Right lobe of liver (tissue), 6 donors: ENCODE measurements at regions not wholly inside any gene's neighbourhood (a gene's known extent, or its start where the extent isn't known, plus 50 kb on each side); places are given as distances from the start of the nearest gene placed in this dataset.
"Not testable (repeated sequence)": the region's sequence is repeated elsewhere in the genome, so short reads cannot be mapped to it uniquely, and the experiment has no call there.

Source experiments
- ATAC-seq, 4 donors: fragments of 200-7000 bp; cut with Tn5 transposase; one replicate each; pipeline ENCODE4 v1.9.1; 2020; ENCODE audit warnings: mild to moderate bottlenecking in 4 of 4, moderate library complexity in 4 of 4
- DNase-seq, 3 donors: peaks; one replicate each; pipeline ENCODE4 v3.0.0-alpha.2; 2020
- H3K27ac ChIP-seq, 3 donors: fragments of 200-600 bp; one replicate each; pipeline ENCODE4 v1.8.0; 2022
- H3K27me3 ChIP-seq, 2 donors: fragments of 200-600 bp; one replicate each; pipeline ENCODE4 v1.8.0; 2022
- H3K36me3 ChIP-seq, 4 donors: fragments of 200-600 bp; sonication (generic) in 1 of 4; one replicate each; pipeline versions ENCODE4 v1.5.1 to v1.8.0; 2017 to 2022; ENCODE audit warnings: control low read depth in 1 of 4
- H3K4me1 ChIP-seq, 4 donors: fragments of 200-600 bp; sonication (generic) in 1 of 4; one replicate each; pipeline versions ENCODE4 v1.5.1 to v1.8.0; 2017 to 2022; ENCODE audit warnings: control low read depth in 1 of 4
- H3K4me3 ChIP-seq, 3 donors: fragments of 200-600 bp; one replicate each; pipeline ENCODE4 v1.8.0; 2022
- H3K9me3 ChIP-seq, 4 donors: fragments of 200-600 bp; sonication (generic) in 1 of 4; one replicate each; pipeline versions ENCODE4 v1.5.1 to v1.8.0; 2017 to 2022; ENCODE audit warnings: control low read depth in 1 of 4
- CTCF ChIP-seq, 4 donors: fragments of 200-600 bp in 3 of 4; fragments of 450-650 bp in 1 of 4; IDR thresholded peaks; one replicate each; pipeline versions ENCODE4 v1.5.1 to v1.8.0; 2016 to 2022; ENCODE audit warnings: antibody characterized with exemption in 4 of 4, mild to moderate bottlenecking in 2 of 4
- POLR2A ChIP-seq: fragments of 450-650 bp; IDR thresholded peaks from one replicate; pipeline ENCODE4 v1.6.1; 2017; ENCODE audit warnings: antibody characterized with exemption, mild to moderate bottlenecking
- WGBS: methylation state at CpG from one replicate; pipeline ENCODE4 v1.1.6; 2018; ENCODE audit warnings: low coverage, low lambda C conversion rate; ENCODE audit not compliant: insufficient coverage; ENCODE audit errors: missing lambda C conversion rate; 5-methylcytosine and 5-hydroxymethylcytosine counted together
- intact Hi-C, 2 donors: fragments of 100-400 bp; cut with DNase I; formaldehyde crosslinking; loops; one replicate each; pipeline versions ENCODE4 v1.11.2 to v1.14.1; 2022
- donor health status: DM: no; HTN: yes; CAD: no.
- donor health status: DM: no; HTN: no; CAD: no.
- donor health status: DM: no; HTN: no; CAD: no.
- donor health status: DM: no; HTN: yes; CAD: no.
- donor health status: DM: no; HTN: yes; CAD: no.

DNA sequence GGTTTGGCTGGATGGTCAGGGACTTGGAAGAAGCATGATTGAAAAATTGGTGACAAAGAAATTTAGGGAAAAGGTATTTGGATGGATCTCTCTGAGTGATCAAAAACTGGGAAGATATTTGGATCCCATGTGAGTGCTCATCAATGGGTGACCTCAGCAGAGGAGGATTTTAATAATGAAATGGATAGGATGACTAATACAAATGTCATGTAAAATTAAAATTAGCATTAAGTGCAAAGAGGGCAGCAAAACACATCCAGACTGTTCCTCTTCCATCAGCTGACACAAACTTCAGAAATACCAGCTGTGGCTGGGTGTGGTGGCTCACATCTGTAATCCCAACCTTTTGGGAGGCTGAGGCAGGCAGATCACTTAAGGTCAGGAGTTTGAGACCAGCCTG, 151.7 kb downstream of the THBS2 start:
- TF ChIP-seq POLR2A (no peak), CTCF (IDR thresholded peaks at IDR 0.05) (no peak)
- ATAC-seq (no peak), DNase-seq (no peak)
- Histone ChIP-seq H3K4me1 (no peaks in the 10 kb centered on the region), H3K36me3 (no peaks in the 10 kb centered on the region), H3K9me3 (no peaks in the 10 kb centered on the region), H3K27ac (no peak overlapping the region), H3K27me3 (no peaks in the 10 kb centered on the region), H3K4me3 (no peak overlapping the region)
- intact Hi-C loops = no loop called here

DNA sequence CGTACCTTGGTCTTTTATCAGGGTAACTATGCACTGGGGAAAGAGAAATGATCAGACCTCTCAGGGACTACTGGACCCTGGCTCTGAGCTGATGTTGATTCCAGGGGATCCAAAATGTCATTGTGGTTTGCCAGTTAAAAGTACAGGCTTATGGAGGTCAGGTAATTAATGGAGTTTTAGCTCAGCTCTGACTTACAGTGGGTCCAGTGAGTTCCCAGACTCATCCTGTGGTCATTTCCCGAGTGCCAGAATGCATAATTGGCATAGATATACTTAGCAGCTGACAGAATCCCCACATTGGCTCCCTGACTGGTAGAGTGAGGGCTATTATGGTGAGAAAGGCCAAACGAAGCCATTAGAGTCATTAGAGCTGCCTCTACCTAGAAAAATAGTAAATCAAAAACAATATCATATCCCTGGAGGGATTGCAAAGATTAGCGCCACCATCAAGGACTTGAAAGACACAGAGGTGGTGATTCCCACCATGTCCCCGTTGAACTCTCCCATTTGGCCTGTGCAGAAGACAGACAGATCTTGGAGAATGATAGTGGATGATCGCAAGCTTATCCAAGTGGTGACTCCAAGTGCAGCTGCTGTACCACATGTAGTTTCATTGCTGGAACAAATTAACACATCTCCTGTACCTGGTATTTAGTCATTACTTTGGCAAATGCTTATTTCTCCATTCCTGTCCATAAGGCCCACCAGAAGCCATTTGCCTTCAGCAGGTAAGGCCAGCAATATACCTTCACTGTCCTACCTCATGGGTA, 152.4 kb downstream of the THBS2 start:
- Histone ChIP-seq H3K36me3 (no peaks in the 10 kb centered on the region), H3K4me1 (no peaks in the 10 kb centered on the region), H3K4me3 (no peak overlapping the region), H3K27ac (no peak overlapping the region), H3K9me3 (no peaks in the 10 kb centered on the region), H3K27me3 (no peaks in the 10 kb centered on the region)
- DNase-seq = no peak
- intact Hi-C loops = no loop called here
- TF ChIP-seq CTCF (IDR thresholded peaks at IDR 0.05) (no peak), POLR2A (no peak)
- WGBS = 57% methylated on average over 5 of the region's 6 CpGs
- ATAC-seq = no peak

GRCh38 chr6:169099411-169100202, 154.0 kb downstream of the THBS2 start:
- no peak overlapping the region for H3K4me3 ChIP-seq
- no peaks in the 10 kb centered on the region for H3K4me1 ChIP-seq
- no peaks in the 10 kb centered on the region for H3K27me3 ChIP-seq
- whole genome bisulfite sequencing = 33% methylated on average over 4 of the region's 5 CpGs
- intact Hi-C loops = no loop called here
- ATAC-seq (no peak), DNase-seq (no peak)
- no peak overlapping the region for H3K27ac ChIP-seq
- no peaks in the 10 kb centered on the region for H3K36me3 ChIP-seq
- H3K9me3 ChIP-seq = no peaks in the 10 kb centered on the region
- TF ChIP-seq CTCF (IDR thresholded peaks at IDR 0.05) (no peak), POLR2A (no peak)

DNA sequence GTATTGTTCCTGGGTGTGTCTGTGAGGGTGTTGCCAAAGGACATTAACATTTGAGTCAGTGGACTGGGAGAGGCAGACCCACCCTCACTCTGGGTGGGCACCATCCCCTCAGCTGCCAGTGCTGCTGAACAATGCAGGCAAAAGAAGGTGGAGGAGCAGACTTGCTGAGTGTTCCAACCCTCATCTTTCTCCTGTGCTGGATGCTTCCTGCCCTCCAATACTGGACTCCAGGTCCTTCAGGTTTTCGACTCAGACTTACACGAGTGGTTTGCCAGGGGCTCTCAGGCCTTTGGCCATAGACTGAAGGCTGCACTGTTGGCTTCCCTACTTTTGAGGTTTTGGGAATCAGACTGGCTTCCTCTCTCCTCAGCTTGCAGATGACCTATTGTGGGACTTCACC, 155.0 kb downstream of the THBS2 start:
- H3K9me3 ChIP-seq, ATAC-seq, H3K4me1 ChIP-seq, DNase-seq, H3K27me3 ChIP-seq, H3K36me3 ChIP-seq, intact Hi-C loops, H3K27ac ChIP-seq, H3K4me3 ChIP-seq: not testable (repeated sequence)
- 50% methylated on average over 2 of the region's 2 CpGs for WGBS

DNA sequence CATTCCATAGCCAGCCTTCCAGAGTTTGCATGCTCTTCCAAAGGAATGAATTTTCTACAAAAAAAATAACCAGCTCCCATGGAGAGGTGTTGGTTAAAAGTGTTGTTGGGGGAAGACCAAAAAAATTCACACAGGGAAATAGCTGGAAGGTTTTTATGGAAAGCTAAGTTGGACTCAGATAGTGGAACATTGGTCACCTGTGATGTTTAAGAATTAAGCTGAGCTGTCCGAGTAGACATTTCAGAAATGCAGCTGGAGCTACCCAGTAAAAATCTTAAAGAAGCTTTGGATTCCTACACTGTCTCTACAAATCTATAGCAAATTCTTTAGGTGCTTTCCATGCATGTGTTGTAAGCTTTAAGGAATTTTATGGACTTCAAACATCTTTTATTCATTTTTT, 155.5 kb downstream of the THBS2 start:
- no peak for TF ChIP-seq CTCF (IDR thresholded peaks at IDR 0.05)
- TF ChIP-seq POLR2A = no peak
- Histone ChIP-seq H3K4me1 (no peaks in the 10 kb centered on the region), H3K27me3 (no peaks in the 10 kb centered on the region), H3K36me3 (no peaks in the 10 kb centered on the region), H3K4me3 (no peak overlapping the region), H3K9me3 (no peaks in the 10 kb centered on the region), H3K27ac (no peak overlapping the region)
- no peak for DNase-seq
- intact Hi-C loops = no loop called here
- ATAC-seq = no peak
- 15% methylated on average over 1 of the region's 1 CpG for WGBS
